HL-60 (cell line): ENCODE measurements at regions not wholly inside any gene's neighbourhood (a gene's known extent, or its start where the extent isn't known, plus 50 kb on each side); places are given as distances from the start of the nearest gene placed in this dataset.

Source experiments
- DNase-seq, 2 experiments: peaks; one replicate each; pipeline ENCODE4 v3.0.0-alpha.2; 2010 to 2020; ENCODE audit warnings: low read depth in 1 of 2, low spot score in 1 of 2
- H3K27ac ChIP-seq: fragments of 250-450 bp; sonication (Bioruptor Pico); replicated peaks from 2 replicates; pipeline ENCODE4 v1.5.1; 2020; ENCODE audit warnings: mild to moderate bottlenecking, moderate library complexity
- H3K27me3 ChIP-seq: fragments of 250-450 bp; sonication (Bioruptor Pico); 2 replicates; pipeline ENCODE4 v1.5.1; 2021; ENCODE audit warnings: mild to moderate bottlenecking, moderate library complexity; ENCODE audit not compliant: insufficient read depth, poor library complexity, severe bottlenecking
- H3K4me3 ChIP-seq: replicated peaks from 2 replicates; pipeline ENCODE4 v1.5.1; 2011; ENCODE audit warnings: mild to moderate bottlenecking, control low read depth, low read length; ENCODE audit not compliant: insufficient read depth
- GABPA ChIP-seq: IDR thresholded peaks from 2 replicates; pipeline ENCODE4 v1.6.1; 2012; ENCODE audit warnings: low read depth
- POLR2AphosphoS5 ChIP-seq: IDR thresholded peaks from 2 replicates; pipeline ENCODE4 v1.6.1; 2012; ENCODE audit warnings: low read depth
- SPI1 ChIP-seq: IDR thresholded peaks from 2 replicates; pipeline ENCODE4 v1.6.1; 2012; ENCODE audit warnings: low read depth, mild to moderate bottlenecking, borderline replicate concordance
- TF ChIP-seq, protein P1 (sequence below): IDR thresholded peaks from 2 replicates; pipeline ENCODE4 v1.6.1; 2012; ENCODE audit warnings: low read depth; ENCODE audit not compliant: insufficient replicate concordance
- TF ChIP-seq, protein P2 (sequence below): IDR thresholded peaks from one replicate; pipeline ENCODE4 v1.5.1; 2011; ENCODE audit warnings: low read length, control low read depth, inconsistent platforms; ENCODE audit not compliant: insufficient read depth

DNA sequence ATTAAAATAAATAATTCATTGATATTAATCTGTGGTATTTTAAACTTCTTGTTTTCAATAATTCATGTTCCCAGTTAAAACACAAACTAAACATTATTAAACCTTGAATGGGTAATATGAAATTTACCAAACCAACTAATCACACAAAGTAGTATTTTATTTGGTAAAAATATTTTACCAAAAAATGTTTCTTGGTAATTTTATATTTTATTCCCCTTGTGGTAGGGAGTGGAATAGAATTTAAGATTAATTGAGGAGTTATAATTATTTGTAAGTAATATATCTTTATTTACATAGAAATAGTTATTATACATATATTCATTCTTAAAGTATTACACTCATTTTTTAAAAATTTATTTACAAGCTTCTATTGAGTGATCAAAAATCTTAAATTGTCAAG lies 1350.9 kb downstream of the OTOL1 start:
- no peak for DNase-seq
- H3K4me3 ChIP-seq = no peak overlapping the region
- H3K27me3 ChIP-seq = no peaks in the 10 kb centered on the region
- TF ChIP-seq SPI1 (no peak), POLR2AphosphoS5 (no peak), GABPA (no peak)
- TF ChIP-seq, protein P1, sequence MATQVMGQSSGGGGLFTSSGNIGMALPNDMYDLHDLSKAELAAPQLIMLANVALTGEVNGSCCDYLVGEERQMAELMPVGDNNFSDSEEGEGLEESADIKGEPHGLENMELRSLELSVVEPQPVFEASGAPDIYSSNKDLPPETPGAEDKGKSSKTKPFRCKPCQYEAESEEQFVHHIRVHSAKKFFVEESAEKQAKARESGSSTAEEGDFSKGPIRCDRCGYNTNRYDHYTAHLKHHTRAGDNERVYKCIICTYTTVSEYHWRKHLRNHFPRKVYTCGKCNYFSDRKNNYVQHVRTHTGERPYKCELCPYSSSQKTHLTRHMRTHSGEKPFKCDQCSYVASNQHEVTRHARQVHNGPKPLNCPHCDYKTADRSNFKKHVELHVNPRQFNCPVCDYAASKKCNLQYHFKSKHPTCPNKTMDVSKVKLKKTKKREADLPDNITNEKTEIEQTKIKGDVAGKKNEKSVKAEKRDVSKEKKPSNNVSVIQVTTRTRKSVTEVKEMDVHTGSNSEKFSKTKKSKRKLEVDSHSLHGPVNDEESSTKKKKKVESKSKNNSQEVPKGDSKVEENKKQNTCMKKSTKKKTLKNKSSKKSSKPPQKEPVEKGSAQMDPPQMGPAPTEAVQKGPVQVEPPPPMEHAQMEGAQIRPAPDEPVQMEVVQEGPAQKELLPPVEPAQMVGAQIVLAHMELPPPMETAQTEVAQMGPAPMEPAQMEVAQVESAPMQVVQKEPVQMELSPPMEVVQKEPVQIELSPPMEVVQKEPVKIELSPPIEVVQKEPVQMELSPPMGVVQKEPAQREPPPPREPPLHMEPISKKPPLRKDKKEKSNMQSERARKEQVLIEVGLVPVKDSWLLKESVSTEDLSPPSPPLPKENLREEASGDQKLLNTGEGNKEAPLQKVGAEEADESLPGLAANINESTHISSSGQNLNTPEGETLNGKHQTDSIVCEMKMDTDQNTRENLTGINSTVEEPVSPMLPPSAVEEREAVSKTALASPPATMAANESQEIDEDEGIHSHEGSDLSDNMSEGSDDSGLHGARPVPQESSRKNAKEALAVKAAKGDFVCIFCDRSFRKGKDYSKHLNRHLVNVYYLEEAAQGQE = no peak
- TF ChIP-seq, protein P2, sequence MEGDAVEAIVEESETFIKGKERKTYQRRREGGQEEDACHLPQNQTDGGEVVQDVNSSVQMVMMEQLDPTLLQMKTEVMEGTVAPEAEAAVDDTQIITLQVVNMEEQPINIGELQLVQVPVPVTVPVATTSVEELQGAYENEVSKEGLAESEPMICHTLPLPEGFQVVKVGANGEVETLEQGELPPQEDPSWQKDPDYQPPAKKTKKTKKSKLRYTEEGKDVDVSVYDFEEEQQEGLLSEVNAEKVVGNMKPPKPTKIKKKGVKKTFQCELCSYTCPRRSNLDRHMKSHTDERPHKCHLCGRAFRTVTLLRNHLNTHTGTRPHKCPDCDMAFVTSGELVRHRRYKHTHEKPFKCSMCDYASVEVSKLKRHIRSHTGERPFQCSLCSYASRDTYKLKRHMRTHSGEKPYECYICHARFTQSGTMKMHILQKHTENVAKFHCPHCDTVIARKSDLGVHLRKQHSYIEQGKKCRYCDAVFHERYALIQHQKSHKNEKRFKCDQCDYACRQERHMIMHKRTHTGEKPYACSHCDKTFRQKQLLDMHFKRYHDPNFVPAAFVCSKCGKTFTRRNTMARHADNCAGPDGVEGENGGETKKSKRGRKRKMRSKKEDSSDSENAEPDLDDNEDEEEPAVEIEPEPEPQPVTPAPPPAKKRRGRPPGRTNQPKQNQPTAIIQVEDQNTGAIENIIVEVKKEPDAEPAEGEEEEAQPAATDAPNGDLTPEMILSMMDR = no peak
- H3K27ac ChIP-seq = no peak overlapping the region

DNA sequence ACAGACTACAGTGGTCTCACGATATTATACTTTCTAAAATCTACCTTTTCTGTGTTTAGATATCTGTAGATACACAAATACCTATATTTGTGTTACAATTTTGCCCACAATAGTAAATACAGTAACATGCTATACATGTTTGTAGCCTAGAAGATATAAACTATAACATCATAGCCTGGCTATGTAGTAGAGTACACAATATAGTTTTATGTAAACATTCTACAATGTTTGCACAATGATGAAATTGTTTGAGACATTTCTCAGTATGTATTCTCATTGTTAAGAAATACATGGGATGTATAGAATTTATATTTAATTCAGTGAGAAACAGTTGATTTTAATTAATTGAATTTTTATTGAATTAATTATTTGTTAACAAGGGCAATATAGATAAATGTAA lies 1367.0 kb downstream of the OTOL1 start:
- Histone ChIP-seq H3K27me3 (no peaks in the 10 kb centered on the region), H3K4me3 (no peak overlapping the region)

DNA sequence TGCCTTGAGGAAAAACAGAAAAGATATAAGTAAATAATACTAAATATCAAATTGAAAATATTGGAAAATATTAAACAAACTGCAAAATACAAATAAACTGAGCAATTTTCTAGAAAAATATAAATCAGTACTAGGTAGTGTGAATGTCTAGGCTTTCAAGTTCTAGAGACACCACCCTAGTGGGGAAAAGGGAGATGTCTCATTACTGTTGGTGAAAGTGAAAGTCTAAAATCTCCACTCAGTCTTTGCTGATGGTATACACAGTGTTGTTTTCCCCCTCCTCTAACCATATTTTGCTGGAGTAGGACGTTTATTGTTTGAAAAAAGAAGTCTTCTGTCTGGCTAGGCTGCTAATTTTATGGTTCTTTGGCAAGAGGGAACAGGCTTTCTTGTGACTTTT lies 1368.9 kb downstream of the OTOL1 start:
- Histone ChIP-seq H3K27me3 (no peaks in the 10 kb centered on the region), H3K27ac (no peak overlapping the region), H3K4me3 (no peak overlapping the region)
- no peak for DNase-seq
- no peak for TF ChIP-seq GABPA
- TF ChIP-seq, protein P1 = no peak
- TF ChIP-seq, protein P2 = no peak
- no peak for TF ChIP-seq POLR2AphosphoS5
- TF ChIP-seq SPI1 = no peak

More for the DNA sequence above, 1367.0 kb downstream of the OTOL1 start:
- DNase-seq = no peak
- TF ChIP-seq SPI1 (no peak), GABPA (no peak), POLR2AphosphoS5 (no peak)
- TF ChIP-seq, protein P1 = no peak
- TF ChIP-seq, protein P2 = no peak
- H3K27ac ChIP-seq = no peak overlapping the region
